A673 (cell line): ENCODE measurements at regions not wholly inside any gene's neighbourhood (a gene's known extent, or its start where the extent isn't known, plus 50 kb on each side); places are given as distances from the start of the nearest gene placed in this dataset.

ENCODE experiments used
- BruUV-seq: library from RNA; stranded (reverse); fragments of 400-500 nt; replicated peaks from 2 replicates; lab custom pipeline; 2021; lab: Mats Ljungman, UMichigan
- CTCF ChIA-PET: fragments of 300-600 bp; sonication (Branson Sonifier 250); formaldehyde crosslinking; loops from one replicate; lab custom pipeline; 2022; ENCODE audit warnings: antibody characterized with exemption; lab: Charles Lee
- POLR2A ChIA-PET: fragments of 300-600 bp; sonication (Branson Sonifier 250); formaldehyde crosslinking; loops from one replicate; lab custom pipeline; 2022; ENCODE audit warnings: antibody characterized with exemption; ENCODE audit not compliant: low non-redundant PET; lab: Charles Lee
- DNase-seq: peaks from one replicate; pipeline ENCODE4 v3.0.0-alpha.2; 2015; ENCODE audit warnings: low spot score
- H3K27ac ChIP-seq: fragments of 200-600 bp; sonication (generic); 2 replicates; pipeline ENCODE4 v1.5.1; 2016; ENCODE audit warnings: mixed run types, low read depth, mild to moderate bottlenecking, mixed read lengths, antibody characterized with exemption, low read length; ENCODE audit not compliant: poor library complexity, severe bottlenecking
- H3K27me3 ChIP-seq: fragments of 200-600 bp; sonication (generic); replicated peaks from 2 replicates; pipeline ENCODE4 v1.6.1; 2017; ENCODE audit warnings: mixed run types, low read depth, mild to moderate bottlenecking, mixed read lengths, antibody characterized with exemption, low read length; ENCODE audit not compliant: insufficient read depth, poor library complexity
- H3K36me3 ChIP-seq: fragments of 200-600 bp; sonication (generic); 2 replicates; pipeline ENCODE4 v1.6.1; 2016; ENCODE audit warnings: mixed run types, mild to moderate bottlenecking, mixed read lengths, antibody characterized with exemption, low read length; ENCODE audit not compliant: insufficient read depth, poor library complexity, severe bottlenecking
- H3K4me1 ChIP-seq: fragments of 200-600 bp; sonication (generic); 2 replicates; pipeline ENCODE4 v1.6.1; 2017; ENCODE audit warnings: mixed run types, mild to moderate bottlenecking, mixed read lengths, antibody characterized with exemption, low read length; ENCODE audit not compliant: insufficient read depth, poor library complexity, severe bottlenecking
- H3K4me3 ChIP-seq: fragments of 200-600 bp; sonication (generic); 2 replicates; pipeline ENCODE4 v1.5.1; 2016; ENCODE audit warnings: low read depth, mixed run types, mild to moderate bottlenecking, mixed read lengths, low read length; ENCODE audit not compliant: poor library complexity, severe bottlenecking
- H3K9me3 ChIP-seq: fragments of 200-600 bp; sonication (generic); 2 replicates; pipeline ENCODE4 v1.6.1; 2016; ENCODE audit warnings: mixed run types, low read depth, mild to moderate bottlenecking, mixed read lengths, antibody characterized with exemption, low read length; ENCODE audit not compliant: poor library complexity, severe bottlenecking
- EZH2 ChIP-seq: fragments of 200-600 bp; sonication (generic); IDR thresholded peaks from 2 replicates; pipeline ENCODE4 v1.6.1; 2017; ENCODE audit warnings: borderline replicate concordance, low read depth, mild to moderate bottlenecking, mixed read lengths, antibody characterized with exemption, low read length; ENCODE audit not compliant: poor library complexity, severe bottlenecking
- intact Hi-C: fragments of 100-400 bp; cut with micrococcal nuclease; formaldehyde crosslinking; loops from one replicate; pipeline ENCODE4 v1.10.0; 2022; ENCODE audit not compliant: unreplicated experiment
- TF ChIP-seq, protein P1 (sequence below): fragments of 300-800, 200-600 bp; sonication (generic); conservative IDR thresholded peaks from 2 replicates; pipeline ENCODE4 v1.5.1; 2017; ENCODE audit warnings: low read depth, mild to moderate bottlenecking, antibody characterized with exemption, low read length, moderate library complexity, mixed read lengths

DNA sequence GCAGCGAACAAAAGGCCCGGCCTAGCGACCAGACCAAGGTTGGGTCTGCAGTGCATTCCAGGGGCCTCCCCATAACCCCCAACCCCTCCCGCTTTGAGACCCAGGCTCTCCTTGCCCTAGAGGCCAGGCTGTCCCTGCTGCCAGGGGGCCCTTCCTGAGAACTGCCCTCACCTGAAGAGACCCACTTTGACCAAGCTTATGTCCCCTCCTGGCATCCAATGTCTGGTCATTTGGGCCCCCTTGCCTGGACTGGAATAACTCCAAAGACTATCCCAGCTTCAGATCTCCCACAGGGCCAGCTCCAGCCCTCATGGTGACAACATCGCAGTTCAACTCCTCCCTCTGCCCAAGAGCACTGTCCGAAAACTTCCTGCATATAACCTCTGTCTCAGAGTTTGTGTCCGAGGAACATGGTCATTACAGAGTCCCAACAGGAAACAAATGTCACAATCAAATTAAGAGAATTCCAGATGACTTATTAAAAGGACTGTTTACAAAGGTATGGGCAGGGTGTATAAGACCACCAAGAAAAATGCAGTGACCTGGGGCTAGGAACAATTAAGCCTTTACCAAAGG, 125.0 kb downstream of the BANF2 start:
- POLR2A ChIA-PET, result no interaction called here
- no peak overlapping the region for H3K4me3 ChIP-seq
- H3K36me3 ChIP-seq, result no peaks in the 10 kb centered on the region
- no peak for TF ChIP-seq EZH2
- TF ChIP-seq, protein P1, sequence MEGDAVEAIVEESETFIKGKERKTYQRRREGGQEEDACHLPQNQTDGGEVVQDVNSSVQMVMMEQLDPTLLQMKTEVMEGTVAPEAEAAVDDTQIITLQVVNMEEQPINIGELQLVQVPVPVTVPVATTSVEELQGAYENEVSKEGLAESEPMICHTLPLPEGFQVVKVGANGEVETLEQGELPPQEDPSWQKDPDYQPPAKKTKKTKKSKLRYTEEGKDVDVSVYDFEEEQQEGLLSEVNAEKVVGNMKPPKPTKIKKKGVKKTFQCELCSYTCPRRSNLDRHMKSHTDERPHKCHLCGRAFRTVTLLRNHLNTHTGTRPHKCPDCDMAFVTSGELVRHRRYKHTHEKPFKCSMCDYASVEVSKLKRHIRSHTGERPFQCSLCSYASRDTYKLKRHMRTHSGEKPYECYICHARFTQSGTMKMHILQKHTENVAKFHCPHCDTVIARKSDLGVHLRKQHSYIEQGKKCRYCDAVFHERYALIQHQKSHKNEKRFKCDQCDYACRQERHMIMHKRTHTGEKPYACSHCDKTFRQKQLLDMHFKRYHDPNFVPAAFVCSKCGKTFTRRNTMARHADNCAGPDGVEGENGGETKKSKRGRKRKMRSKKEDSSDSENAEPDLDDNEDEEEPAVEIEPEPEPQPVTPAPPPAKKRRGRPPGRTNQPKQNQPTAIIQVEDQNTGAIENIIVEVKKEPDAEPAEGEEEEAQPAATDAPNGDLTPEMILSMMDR, result no peak
- no TSS peak for BruUV-seq
- no peaks in the 10 kb centered on the region for H3K4me1 ChIP-seq
- no peak for DNase-seq
- intact Hi-C loops, result no loop called here
- no peak overlapping the region for H3K27ac ChIP-seq
- H3K27me3 ChIP-seq, result no peaks in the 10 kb centered on the region
- H3K9me3 ChIP-seq, result no peaks in the 10 kb centered on the region
- CTCF ChIA-PET, result no interaction called here

- no peak for DNase-seq
- ChIA-PET POLR2A (no interaction called here), CTCF (no interaction called here)
- intact Hi-C loops, result no loop called here
- BruUV-seq, result no TSS peak
- H3K27ac ChIP-seq, result no peak overlapping the region
- no peaks in the 10 kb centered on the region for H3K36me3 ChIP-seq
- H3K27me3 ChIP-seq, result no peaks in the 10 kb centered on the region
- no peak for TF ChIP-seq EZH2
- TF ChIP-seq, protein P1, result no peak
- H3K9me3 ChIP-seq, result no peaks in the 10 kb centered on the region
- H3K4me1 ChIP-seq, result no peaks in the 10 kb centered on the region
- H3K4me3 ChIP-seq, result no peak overlapping the region
These were observed 123.8 kb downstream of the BANF2 start for GRCh38 chr20:17823409-17824144.

GRCh38 chr20:17822540-17823408, 123.0 kb downstream of the BANF2 start:
- TF ChIP-seq, protein P1, result no peak
- no peak for TF ChIP-seq EZH2
- Histone ChIP-seq H3K27me3 (no peaks in the 10 kb centered on the region), H3K27ac (no peak overlapping the region), H3K4me3 (no peak overlapping the region), H3K4me1 (no peaks in the 10 kb centered on the region), H3K36me3 (no peaks in the 10 kb centered on the region), H3K9me3 (no peaks in the 10 kb centered on the region)
- DNase-seq, result no peak
- intact Hi-C loops, result no loop called here
- ChIA-PET CTCF (no interaction called here), POLR2A (interaction anchor here (0.6 kb wide), 1 partner anchor 344 kb away, joined by 3 read pairs; no protein-coding TSS in a partner anchor)
- BruUV-seq, result no TSS peak
